Neural cell (in vitro differentiated cells): ENCODE measurements at regions not wholly inside any gene's neighbourhood (a gene's known extent, or its start where the extent isn't known, plus 50 kb on each side); places are given as distances from the start of the nearest gene placed in this dataset.

Experiments
- CTCF ChIP-seq: fragments of 450-650 bp; IDR thresholded peaks from 2 replicates; pipeline ENCODE4 v1.5.1; 2014; ENCODE audit warnings: antibody characterized with exemption, mild to moderate bottlenecking, moderate library complexity; ENCODE audit not compliant: poor library complexity, severe bottlenecking
- EP300 ChIP-seq: fragments of 450-650 bp; conservative IDR thresholded peaks from 2 replicates; pipeline ENCODE4 v1.6.1; 2014; ENCODE audit warnings: antibody characterized with exemption, mild to moderate bottlenecking, moderate library complexity; ENCODE audit not compliant: poor library complexity, severe bottlenecking
- EZH2 ChIP-seq: fragments of 200-600, 300-800 bp; shearing (Covaris generic), sonication (generic); IDR thresholded peaks from 2 replicates; pipeline ENCODE4 v1.6.1; 2014; ENCODE audit warnings: antibody characterized with exemption, low read length, borderline replicate concordance, mild to moderate bottlenecking; ENCODE audit not compliant: insufficient read depth, poor library complexity, severe bottlenecking
- POLR2AphosphoS5 ChIP-seq: IDR thresholded peaks from 2 replicates; pipeline ENCODE4 v1.6.1; 2012
- REST ChIP-seq: IDR thresholded peaks from 2 replicates; pipeline ENCODE4 v1.6.1; 2012; ENCODE audit warnings: borderline replicate concordance
- SMC3 ChIP-seq: fragments of 450-650 bp; conservative IDR thresholded peaks from 2 replicates; pipeline ENCODE4 v1.6.1; 2014; ENCODE audit warnings: antibody characterized with exemption, mild to moderate bottlenecking, moderate library complexity; ENCODE audit not compliant: poor library complexity
- TAF1 ChIP-seq: IDR thresholded peaks from 2 replicates; pipeline ENCODE4 v1.6.1; 2012; ENCODE audit warnings: low read depth

GRCh38 chr6:126195625-126196236 is 144.2 kb upstream of the CENPW start:
- TF ChIP-seq CTCF (no peak), POLR2AphosphoS5 (no peak), EZH2 (no peak), EP300 (no peak), TAF1 (no peak), SMC3 (no peak), REST (no peak)
